ENCODE measurements at regions not wholly inside any gene's neighbourhood (a gene's known extent, or its start where the extent isn't known, plus 50 kb on each side); places are given as distances from the start of the nearest gene placed in this dataset.

DNA sequence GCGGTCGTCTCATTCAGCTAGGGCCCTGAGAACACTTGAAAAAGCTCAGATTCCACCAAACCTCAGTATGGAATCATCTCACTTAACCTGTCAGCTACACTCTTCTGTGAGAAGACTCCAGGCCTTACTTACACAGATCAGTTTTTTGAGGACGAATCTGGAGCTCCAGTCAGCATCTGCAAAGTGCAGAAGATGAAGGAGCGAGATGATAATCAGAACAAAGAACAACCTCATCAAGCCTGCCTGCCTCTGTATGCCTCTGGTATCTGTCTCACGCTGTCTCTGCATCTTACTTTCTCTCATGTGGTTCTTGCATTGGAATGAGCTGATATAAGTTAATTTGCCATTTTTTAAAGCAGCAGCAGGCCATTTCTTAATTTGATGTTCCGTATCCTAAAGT, 444.1 kb upstream of the LRATD1 start:
- intact Hi-C loops (cut with micrococcal nuclease), result no loop called here
- ChIA-PET CTCF (interaction anchor here (0.6 kb wide), 1 partner anchor 98 kb away, joined by 3 read pairs; no protein-coding TSS in a partner anchor), POLR2A (no interaction called here)

More for the DNA sequence above, 444.1 kb upstream of the LRATD1 start:
- H3K4me2 ChIP-seq (ENCODE audit: insufficient read depth, low read length), result no peak overlapping the region
- H3K36me3 ChIP-seq (ENCODE audit: control insufficient read depth in 2 of 2, extremely low read depth in 1 of 2, insufficient read depth in 2 of 2, low read length in 2 of 2), result no peaks in the 10 kb centered on the region
- no peak overlapping the region for H3K9ac ChIP-seq (replicated peaks; ENCODE audit: extremely low read depth, insufficient read depth, low read length)
- no TSS peak for BruUV-seq (replicated peaks)
- FAIRE-seq (no peak), DNase-seq (ENCODE audit: low read depth, low spot score) (no peak)
- no peaks in the 10 kb centered on the region for H3K79me2 ChIP-seq (ENCODE audit: control insufficient read depth, insufficient read depth, low read length)
- dilution Hi-C loops (cut with MboI; ENCODE audit: extremely low pct_ligation_motif_present, low sequenced_read_pairs), result no loop called here
- H3K9me3 ChIP-seq (replicated peaks; ENCODE audit: control insufficient read depth, insufficient read depth, low read length), result no peaks in the 10 kb centered on the region
- no peaks in the 10 kb centered on the region for H3K9me1 ChIP-seq (replicated peaks; ENCODE audit: control insufficient read depth, extremely low read depth, insufficient read depth, low read length)
- no peaks in the 10 kb centered on the region for H3K4me1 ChIP-seq (ENCODE audit: control insufficient read depth, extremely low read depth, insufficient read depth, low read length)
- TF ChIP-seq, protein P1, sequence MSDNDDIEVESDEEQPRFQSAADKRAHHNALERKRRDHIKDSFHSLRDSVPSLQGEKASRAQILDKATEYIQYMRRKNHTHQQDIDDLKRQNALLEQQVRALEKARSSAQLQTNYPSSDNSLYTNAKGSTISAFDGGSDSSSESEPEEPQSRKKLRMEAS (IDR thresholded peaks at IDR 0.05; ENCODE audit: insufficient read depth, insufficient read length), result no peak
- TF ChIP-seq, protein P2, sequence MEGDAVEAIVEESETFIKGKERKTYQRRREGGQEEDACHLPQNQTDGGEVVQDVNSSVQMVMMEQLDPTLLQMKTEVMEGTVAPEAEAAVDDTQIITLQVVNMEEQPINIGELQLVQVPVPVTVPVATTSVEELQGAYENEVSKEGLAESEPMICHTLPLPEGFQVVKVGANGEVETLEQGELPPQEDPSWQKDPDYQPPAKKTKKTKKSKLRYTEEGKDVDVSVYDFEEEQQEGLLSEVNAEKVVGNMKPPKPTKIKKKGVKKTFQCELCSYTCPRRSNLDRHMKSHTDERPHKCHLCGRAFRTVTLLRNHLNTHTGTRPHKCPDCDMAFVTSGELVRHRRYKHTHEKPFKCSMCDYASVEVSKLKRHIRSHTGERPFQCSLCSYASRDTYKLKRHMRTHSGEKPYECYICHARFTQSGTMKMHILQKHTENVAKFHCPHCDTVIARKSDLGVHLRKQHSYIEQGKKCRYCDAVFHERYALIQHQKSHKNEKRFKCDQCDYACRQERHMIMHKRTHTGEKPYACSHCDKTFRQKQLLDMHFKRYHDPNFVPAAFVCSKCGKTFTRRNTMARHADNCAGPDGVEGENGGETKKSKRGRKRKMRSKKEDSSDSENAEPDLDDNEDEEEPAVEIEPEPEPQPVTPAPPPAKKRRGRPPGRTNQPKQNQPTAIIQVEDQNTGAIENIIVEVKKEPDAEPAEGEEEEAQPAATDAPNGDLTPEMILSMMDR (IDR thresholded peaks at IDR 0.05; ENCODE audit: extremely low read depth in 1 of 2, insufficient read depth in 1 of 2, low read depth in 1 of 2, low read length in 2 of 2), result no peak
- no peak for TF ChIP-seq EZH2 (IDR thresholded peaks at IDR 0.05; ENCODE audit: borderline replicate concordance, low read depth, low read length, severe bottlenecking)
- no peak for TF ChIP-seq POLR2A (IDR thresholded peaks at IDR 0.05; ENCODE audit: low read depth, low read length)
- no peak for TF ChIP-seq POLR2AphosphoS5 (IDR thresholded peaks at IDR 0.05; ENCODE audit: insufficient read depth, low read depth, low read length)
- TF ChIP-seq FOS (IDR thresholded peaks at IDR 0.05; ENCODE audit: borderline replicate concordance, insufficient read depth, low read length), result no peak
- no peak for TF ChIP-seq MYC (IDR thresholded peaks at IDR 0.05; ENCODE audit: low read depth, low read length)
- no peak for TF ChIP-seq GATA2 (IDR thresholded peaks at IDR 0.05; ENCODE audit: insufficient read depth, insufficient read length, low read depth, low read length)
- H2AFZ ChIP-seq (ENCODE audit: low read depth, low read length), result no peak overlapping the region
- H4K20me1 ChIP-seq (replicated peaks; ENCODE audit: control insufficient read depth, extremely low read depth, insufficient read depth, low read length), result no peaks in the 10 kb centered on the region
- no peak overlapping the region for H3K27ac ChIP-seq (ENCODE audit: insufficient read depth, low read depth, low read length)
- no peak overlapping the region for H3K4me3 ChIP-seq (replicated peaks in 1 of 3; ENCODE audit: insufficient read depth in 1 of 3, low read depth in 1 of 3, low read length in 3 of 3)
- H3K27me3 ChIP-seq (ENCODE audit: control insufficient read depth in 2 of 2, insufficient read depth in 2 of 2, low read length in 2 of 2), result no peaks in the 10 kb centered on the region

Data from endothelial cell of umbilical vein (primary cell).